ENCODE measurements at regions not wholly inside any gene's neighbourhood (a gene's known extent, or its start where the extent isn't known, plus 50 kb on each side); places are given as distances from the start of the nearest gene placed in this dataset.
"Not testable (repeated sequence)": the region's sequence is repeated elsewhere in the genome, so short reads cannot be mapped to it uniquely, and the experiment has no call there.

DNA sequence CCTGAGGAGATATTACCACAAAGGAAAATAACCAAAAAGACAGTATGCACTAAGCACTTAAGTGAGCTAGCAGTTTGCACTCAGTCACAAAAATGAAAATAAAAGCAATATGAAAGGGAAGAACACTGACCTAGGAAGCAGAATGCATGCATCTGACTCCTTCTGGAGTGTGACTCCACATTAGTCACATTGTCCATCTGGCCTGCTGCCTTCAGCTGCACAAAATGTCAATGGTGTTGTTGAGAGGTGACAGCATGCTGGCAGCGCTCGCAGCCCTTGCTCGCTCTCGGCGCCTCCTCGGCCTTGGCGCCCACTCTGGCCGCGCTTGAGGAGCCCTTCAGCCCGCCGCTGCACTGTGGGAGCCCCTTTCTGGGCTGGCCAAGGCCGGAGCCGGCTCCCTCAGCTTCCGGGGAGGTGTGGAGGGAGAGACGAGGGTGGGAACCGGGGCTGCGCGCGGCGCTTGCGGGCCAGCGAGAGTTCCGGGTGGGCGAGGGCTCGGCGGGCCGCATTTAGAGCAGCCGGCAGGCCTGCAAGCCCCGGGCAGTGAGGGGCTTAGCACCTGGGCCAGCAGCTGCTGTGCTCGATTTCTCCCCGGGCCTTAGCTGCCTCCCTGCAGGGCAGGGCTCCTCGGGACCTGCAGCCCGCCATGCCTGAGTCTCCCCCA lies 874.8 kb downstream of the RAB28 start:
- TF ChIP-seq, protein P1, sequence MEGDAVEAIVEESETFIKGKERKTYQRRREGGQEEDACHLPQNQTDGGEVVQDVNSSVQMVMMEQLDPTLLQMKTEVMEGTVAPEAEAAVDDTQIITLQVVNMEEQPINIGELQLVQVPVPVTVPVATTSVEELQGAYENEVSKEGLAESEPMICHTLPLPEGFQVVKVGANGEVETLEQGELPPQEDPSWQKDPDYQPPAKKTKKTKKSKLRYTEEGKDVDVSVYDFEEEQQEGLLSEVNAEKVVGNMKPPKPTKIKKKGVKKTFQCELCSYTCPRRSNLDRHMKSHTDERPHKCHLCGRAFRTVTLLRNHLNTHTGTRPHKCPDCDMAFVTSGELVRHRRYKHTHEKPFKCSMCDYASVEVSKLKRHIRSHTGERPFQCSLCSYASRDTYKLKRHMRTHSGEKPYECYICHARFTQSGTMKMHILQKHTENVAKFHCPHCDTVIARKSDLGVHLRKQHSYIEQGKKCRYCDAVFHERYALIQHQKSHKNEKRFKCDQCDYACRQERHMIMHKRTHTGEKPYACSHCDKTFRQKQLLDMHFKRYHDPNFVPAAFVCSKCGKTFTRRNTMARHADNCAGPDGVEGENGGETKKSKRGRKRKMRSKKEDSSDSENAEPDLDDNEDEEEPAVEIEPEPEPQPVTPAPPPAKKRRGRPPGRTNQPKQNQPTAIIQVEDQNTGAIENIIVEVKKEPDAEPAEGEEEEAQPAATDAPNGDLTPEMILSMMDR (IDR thresholded peaks at IDR 0.05) = not testable (repeated sequence)
- not testable (repeated sequence) for TF ChIP-seq EP300 (IDR thresholded peaks at IDR 0.05; ENCODE audit: low read depth); POLR2AphosphoS5 (IDR thresholded peaks at IDR 0.05)

All from transverse colon (tissue), 4 donors.